Superior temporal gyrus (tissue), 1 donor: ENCODE measurements at regions not wholly inside any gene's neighbourhood (a gene's known extent, or its start where the extent isn't known, plus 50 kb on each side); places are given as distances from the start of the nearest gene placed in this dataset.

Source experiments
- DNase-seq: peaks from one replicate; pipeline ENCODE4 v3.0.0-alpha.2; 2016; ENCODE audit errors: extremely low spot score

- no peak for DNase-seq
These were observed 67.3 kb upstream of the SGCD start for GRCh38 chr5:156259618-156260017.

GRCh38 chr5:156261275-156261939 is 65.6 kb upstream of the SGCD start:
- no peak for DNase-seq

- DNase-seq: no peak
These were observed 55.4 kb upstream of the SGCD start for GRCh38 chr5:156271569-156271968.

GRCh38 chr5:156272139-156272538 is 54.8 kb upstream of the SGCD start:
- no peak for DNase-seq

GRCh38 chr5:156273325-156273724 is 53.6 kb upstream of the SGCD start:
- no peak for DNase-seq

- no peak for DNase-seq
These were observed 52.5 kb upstream of the SGCD start for GRCh38 chr5:156274453-156274852.
